GM19043 (cell line): ENCODE measurements at regions not wholly inside any gene's neighbourhood (a gene's known extent, or its start where the extent isn't known, plus 50 kb on each side); places are given as distances from the start of the nearest gene placed in this dataset.
"Not testable (repeated sequence)": the region's sequence is repeated elsewhere in the genome, so short reads cannot be mapped to it uniquely, and the experiment has no call there.

Experiments used
- ATAC-seq: cut with Tn5 transposase; IDR thresholded peaks from one replicate; pipeline ENCODE4 v1.9.1; 2021; ENCODE audit warnings: low read depth; ENCODE audit not compliant: unreplicated experiment

DNA sequence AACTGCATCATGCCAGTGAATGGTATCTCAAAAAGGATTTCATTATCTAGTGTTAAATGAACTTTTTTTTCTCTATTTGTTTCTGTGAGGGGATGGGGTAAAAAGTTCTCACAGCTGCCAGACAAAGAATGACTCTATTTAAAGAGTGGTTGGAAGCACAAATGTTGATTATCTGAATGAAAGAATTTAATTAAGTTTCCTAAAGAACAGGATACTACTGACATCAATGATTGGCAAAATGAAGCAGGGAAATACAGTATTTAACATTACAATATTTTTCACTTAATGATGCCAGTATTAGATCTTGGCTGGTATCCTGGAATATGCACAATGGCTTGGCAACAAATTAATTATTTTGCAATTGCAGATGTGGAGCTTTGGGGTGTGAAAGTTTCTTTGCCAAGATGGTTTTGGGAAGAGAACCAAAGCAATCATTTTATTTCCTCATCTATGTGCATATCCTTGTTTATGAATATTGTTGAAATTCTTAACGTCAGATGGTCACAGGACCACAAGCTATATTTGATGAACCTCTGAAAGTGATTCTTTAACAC, 336.8 kb downstream of the ARL4A start:
- ATAC-seq = no peak

DNA sequence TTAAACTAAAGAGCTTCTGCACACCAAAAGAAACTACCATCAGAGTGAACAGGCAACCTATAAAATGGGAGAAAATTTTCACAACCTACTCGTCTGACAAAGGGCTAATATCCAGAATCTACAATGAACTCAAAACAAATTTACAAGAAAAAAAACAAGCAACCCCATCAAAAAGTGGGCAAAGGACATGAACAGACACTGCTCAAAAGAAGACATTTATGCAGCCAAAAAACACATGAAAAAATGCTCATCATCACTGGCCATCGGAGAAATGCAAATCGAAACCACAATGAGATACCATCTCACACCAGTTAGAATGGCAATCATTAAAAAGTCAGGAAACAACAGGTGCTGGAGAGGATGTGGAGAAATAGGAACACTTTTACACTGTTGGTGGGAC, 337.6 kb downstream of the ARL4A start:
- not testable (repeated sequence) for ATAC-seq

DNA sequence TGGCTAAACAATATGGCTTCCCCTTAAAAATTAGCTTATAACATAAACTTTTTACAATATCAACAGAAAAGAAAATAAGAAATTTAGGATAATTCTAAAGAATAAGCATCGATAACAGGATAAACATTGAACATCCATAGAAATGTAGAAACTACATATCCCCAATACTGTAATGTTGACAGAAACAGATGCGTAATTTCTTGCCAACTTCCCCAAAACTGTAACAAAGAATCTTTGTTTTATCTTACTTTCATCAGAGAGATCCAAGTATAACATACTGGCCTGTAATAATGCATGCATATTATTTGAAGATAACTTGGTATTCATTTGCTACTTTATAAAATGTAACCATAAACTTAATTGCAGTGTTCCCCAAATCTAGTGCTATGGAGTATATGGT, 339.9 kb downstream of the ARL4A start:
- no peak for ATAC-seq

DNA sequence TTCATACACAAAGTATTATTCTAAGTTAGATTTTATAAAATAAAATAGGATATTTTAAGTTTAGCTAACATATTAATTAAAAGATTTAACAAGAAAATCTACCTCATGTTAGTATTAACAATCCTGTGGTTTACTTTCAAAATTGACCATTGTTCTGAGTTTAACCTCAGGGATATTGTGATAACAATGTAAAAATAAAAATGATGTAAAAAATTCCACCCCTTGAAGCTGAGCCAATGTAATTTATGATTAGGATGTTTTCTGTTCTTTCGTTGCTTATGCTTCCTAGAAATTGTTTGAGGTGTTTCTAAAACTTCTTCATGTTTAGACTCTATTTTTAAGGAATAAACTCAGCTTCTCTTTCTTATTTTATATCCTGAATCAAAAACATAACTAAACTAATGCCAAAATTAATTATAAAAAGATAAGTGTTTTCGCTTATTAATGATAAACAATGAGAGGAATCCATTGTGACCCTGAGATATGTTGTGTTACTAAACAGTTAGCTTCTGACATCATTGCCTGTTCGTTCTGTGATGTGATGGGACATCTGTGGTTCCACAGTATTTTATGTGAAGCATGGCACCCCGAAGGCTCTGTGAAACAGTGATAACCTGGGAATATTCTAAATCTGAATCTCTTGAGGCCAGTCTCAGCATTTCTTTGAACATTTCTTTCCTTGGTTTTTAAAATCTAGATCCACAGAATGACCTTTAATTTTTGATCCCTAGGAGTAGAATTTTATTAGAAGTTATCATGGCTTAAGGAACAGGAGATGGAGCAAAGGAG, 340.8 kb downstream of the ARL4A start:
- ATAC-seq = no peak

DNA sequence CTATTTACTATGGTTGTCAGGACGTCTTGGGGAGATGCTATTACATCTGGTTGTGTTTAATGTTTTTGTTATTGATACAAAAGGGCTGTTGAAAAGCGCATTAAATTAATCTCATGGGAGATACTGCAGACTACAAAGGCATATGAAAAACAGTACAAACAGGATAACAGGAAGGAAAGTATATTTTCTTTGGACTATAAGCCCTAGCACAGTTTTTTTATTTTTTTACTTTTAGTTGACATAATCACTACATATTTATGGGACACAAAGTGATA, 341.3 kb downstream of the ARL4A start:
- ATAC-seq = no peak

DNA sequence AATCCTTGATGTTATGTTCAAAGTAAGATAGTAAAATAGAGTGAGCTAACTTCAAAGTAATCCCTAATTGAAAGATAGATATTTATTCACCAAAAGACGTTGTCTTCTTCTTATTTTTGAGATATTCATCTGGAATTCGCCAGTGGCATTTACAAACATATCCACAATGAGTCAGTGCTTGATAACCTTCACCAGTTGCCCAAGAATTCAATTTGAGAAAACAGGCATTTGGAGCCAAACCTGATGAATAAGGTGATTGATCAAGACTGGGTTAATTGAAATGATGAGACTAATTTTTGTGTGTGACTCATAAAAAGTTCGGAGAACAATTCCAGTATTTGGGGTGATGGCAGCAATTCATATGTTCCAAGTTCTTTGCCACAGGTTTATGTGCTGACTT, 344.0 kb downstream of the ARL4A start:
- no peak for ATAC-seq

DNA sequence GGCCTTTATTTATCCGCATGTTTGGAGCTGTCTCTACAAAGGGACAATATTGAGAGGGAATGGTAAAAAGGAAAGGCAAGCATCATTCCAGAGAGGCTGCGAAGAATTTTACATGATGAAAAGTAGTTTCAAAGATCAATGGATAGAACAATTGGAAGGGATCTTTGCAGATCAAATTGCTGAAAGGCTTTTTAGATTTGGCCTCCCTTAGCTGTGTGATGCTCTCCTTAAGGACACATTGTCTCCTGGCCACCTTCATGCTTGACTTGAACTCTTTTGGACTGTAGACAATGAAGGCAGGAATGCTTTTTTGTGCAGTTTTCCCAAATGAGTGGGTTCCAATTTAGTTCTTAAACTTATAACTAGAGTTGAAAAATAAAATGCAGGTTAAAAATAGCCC, 344.7 kb downstream of the ARL4A start:
- ATAC-seq = no peak

DNA sequence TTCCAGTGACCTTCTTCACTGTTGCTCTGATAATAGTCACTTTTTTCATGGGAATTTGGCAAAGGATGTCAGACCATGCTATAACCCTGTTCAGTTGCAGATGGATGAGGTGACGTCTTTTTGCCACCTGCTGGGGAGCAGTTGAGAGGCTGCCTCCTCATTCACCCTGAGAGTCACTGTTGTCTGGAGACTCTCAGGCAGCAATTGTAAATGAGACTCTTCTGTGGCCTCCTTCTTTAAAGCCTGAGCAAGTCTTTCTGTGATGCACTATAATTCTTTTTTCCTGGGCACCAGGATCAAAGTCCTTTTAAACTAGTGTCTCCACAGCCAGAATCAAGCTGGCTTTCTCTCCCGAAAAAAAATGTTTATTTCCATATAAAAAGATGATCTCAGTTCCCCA, 345.1 kb downstream of the ARL4A start:
- ATAC-seq = no peak

DNA sequence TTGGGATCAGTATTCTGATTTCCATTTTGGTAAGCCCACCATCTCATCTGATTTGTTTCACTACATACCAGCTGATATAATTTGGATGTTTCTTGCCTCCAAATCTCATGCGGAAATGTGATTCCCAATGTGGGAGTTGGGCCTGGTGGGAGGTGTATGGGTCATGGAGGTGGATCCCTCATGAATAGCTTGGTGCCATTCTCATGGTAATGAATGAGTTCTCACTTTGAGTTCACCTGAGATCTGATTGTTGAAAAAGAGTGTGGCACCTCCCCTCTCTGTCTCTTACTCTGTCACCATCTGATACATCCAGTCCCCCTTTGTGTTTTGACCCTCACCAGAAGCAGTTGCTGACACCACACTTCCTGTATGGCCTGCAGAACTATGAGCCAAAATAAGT, 347.3 kb downstream of the ARL4A start:
- ATAC-seq = no peak

DNA sequence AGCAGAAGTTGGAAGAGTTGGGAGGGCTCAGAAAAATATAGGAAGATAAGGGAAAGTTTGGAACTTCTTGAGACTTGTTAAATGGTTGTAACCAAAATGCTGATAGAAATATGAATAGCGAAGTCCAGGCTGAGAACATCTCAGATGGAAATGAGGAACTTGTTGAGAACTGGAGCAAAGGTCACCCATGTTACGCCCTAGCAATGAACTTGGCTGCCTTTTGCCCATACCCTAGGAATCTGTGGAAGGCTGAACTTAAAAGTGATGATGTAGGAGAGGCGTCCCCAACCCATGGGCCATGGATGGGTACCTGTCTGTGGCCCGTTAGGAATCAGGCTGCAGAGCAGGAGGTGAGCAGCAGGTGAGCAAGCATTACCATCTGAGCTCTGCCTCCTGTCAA, 347.8 kb downstream of the ARL4A start:
- no peak for ATAC-seq

DNA sequence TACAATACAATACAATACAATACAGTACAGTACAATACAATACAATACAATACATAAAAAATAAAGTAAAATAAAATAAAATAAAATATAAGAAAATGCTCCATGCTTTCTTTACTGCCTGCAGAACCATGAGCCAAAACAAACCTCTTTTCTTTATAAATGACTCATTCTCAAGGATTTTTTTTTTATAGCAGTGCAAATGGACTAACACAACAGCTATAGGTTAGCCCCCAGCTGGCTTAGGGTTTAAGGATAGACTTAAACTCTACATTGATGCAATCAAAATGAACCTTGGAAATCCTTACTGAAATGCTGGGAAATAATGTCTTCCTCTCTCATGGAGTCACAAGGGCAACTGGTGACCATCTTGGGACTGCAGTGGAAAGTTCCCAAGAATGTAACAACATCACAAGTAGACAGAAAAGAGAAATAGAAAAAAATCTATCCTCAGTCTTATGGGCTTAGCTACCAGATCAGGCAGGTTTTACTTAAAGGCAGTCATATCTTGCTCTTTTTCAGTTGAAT, 348.9 kb downstream of the ARL4A start:
- ATAC-seq = no peak

DNA sequence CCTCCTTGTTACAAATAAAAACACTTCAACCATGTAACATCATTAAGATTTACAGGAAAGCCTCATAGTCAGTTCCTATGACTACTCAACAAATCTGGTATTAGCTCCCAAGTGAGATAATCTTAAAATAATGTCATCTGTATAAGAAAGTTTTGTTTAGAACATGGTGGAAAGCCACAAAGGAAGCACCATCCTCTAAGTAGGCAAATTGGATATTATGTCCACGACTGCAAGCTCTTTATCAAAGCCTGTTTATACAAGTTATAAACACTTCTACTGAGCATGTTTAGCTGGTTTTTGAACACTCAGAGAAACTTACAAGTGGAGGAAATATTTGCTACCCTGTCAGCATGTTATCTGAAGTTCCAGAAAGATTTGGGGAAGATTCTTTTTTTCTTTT, 349.8 kb downstream of the ARL4A start:
- ATAC-seq = no peak

DNA sequence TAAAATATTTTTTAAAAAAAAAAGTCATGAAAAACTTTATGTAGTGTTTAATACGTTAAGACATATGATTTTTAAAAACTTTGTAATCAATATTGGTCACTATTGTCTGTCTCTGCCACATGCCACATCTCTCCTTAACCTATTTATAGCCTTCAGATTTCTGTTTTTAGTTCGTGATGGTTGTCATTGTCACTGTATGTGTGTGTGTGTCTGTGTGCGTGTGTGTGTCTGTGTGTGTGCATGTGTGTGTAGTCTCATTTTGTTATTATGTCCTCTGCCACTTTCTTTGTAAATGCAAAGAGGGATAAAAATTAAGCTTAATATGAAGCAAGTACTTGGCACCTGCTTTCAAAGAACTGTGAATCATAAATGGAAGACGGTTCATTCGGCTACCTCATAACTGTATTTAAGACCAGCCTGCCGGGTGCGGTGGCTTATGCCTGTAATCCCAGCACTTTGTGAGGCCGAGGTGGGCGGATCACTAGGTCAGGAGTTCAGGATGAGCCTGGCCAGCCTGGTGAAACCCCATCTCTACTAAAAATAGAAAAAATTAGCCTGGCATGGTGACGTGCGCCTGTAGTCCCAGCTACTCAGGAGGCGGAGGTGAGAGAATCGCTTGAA, 354.0 kb downstream of the ARL4A start:
- no peak for ATAC-seq

DNA sequence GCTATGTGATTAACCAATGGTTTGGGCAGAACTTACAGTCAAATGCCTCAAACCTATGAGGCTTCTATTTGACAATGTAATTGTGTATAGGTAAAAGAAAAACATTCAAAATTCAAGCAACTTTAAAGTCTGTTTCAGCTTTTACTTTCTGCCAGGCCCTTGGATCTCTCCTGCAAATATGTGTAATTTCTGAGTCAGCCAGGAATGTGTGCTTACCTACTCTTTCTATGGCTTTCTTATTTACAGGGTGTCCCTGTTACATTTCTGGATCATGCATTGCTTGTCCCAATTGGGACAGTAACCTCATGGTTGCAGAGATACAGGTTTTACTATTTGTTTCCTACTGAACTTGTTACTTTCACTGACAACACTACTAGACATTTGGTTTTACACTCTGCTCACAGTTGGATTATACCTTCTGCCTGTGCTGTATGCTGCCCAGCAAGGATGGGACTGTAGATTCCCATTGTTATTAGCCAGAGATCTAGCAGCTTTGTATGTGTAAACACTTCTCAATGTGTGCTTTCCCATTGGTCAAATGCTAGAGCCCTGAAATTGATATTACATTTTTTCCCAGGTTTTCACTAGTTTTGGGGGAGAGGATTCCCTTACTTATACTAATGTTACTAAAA, 355.3 kb downstream of the ARL4A start:
- ATAC-seq = no peak

DNA sequence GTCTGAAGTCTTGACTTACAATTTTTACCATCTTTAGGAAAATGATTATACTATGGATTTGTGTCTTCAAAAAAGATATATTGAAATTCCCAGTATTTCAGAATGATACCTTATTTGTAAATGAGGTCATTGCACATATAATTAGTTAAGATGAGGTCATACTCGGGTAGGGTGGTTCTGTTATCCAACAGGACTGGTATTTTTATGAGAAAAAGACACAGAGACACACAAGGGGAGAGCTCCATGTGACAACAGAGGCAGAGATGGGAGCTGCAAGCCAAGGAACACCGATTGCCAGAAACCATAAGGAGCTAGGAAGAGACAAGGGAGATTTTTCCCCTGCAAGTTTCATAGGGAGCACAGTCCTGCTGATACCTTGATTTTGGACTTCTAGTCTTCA, 356.9 kb downstream of the ARL4A start:
- ATAC-seq = no peak

DNA sequence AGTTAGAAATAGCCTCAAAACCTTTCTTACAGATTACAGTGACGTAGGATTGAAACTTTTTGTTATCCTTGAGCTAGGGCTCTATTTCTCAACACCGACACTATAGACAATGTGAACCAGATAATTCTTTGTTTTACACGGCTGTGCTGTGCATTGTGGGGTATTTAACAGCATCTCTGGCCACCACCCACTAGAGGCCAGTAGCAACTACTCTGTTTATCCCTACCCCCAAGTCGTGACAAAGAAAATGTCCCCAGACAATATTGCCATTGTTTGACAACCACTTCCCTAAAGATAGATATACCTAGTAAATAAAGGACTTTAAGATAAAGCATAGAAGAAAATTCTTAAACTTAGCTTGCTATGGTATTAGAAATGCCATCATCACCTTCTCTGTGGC, 359.6 kb downstream of the ARL4A start:
- no peak for ATAC-seq

DNA sequence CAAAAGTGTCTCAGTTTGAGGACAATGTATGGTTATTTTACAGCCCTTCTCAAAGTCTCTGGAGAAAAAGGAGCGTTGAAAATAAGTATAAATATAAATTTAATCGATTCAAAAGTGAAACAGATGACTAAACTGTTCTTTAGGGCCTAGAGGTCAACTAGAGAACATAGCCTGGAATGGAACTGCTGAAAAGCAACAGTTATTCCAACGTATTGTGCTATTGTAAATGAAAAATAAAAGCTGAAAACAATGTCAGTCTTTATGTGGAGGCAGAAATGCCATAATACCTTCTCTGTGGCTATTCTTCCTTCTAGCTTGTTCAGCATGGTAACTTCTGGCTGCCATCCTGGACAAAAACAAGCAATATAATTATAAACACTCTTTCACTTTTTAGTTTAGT, 362.5 kb downstream of the ARL4A start:
- ATAC-seq = no peak

DNA sequence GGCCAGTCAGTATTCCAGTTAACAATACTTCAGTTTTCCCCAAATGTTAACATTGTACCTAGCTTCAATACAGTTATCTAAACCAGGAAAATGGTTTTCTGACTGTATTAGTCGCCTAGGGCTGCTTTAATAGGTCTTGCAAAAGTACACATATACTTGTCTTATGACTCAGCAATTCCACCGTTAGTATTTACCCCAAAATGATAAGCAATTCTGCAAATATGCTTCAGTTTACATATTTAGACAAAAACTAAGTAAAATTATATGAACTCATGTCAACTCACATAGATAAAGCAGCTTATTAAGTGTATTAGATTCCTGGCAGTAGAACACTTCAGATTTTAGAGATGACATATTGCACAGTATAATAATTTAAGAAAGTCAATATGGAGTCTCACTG, 363.3 kb downstream of the ARL4A start:
- no peak for ATAC-seq

DNA sequence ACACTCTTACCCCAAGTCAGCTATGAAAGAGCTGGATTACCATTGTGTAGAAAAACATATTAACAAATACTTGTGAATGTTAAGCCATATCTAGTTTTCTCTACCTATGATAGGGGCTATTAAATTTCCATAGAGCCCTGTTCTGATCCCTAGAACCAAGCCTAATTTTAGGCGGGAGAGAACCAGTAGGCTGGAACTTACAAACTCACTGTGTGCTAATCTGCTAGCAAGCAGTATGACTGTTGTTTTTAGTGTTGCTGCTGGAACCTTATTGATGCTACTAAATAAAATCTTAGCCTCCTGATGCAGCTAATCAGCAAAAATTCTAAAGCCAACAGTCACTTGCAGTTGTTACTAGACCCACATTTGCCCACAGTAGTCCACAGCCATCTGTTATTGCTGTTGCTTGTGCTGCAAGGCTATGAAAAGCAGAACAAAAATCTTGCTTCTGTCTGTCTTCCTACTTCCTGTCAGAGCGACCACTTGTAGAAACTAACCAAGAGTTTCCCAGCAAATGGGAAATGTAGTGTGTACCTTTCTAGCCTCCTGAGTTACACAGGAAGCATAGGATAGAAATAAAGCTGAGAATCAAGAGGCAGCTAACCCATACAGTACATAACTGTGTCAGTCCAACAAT, 368.4 kb downstream of the ARL4A start:
- no peak for ATAC-seq

DNA sequence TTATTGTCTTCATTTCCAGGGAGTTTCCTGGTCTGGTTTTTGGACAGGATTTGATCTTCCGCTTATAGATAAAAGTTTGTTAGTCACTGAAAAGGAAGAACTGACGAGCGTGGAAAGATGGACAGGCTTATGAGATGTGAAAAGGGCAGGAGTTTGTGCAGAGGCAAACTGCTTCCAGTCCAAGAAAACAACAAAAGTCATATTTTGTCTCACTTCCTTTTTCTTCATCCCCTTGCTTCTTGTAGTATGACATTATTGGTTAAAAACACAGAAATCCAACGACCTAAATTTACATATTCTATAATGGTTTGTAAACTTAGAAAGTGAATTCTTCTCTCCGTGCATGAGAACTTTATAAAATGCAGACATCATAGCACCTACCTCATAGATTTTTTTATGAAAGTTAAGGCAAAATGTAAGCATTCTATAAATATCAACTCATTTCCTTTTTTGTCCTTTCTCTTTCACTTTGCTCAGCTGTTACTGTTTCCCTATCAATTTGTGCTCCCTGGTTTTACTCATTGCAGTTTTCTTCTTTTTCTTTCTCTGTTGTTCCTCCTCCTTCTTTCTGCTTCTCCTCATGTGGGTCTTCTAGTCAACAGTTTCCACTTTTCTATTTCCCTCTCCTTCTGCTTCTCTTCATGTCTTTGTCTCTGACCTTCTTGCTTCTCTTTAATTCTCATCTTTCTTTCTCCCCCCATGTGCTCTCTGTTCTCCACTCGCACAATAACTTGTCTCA, 370.2 kb downstream of the ARL4A start:
- peak; percentile 94 for ATAC-seq

DNA sequence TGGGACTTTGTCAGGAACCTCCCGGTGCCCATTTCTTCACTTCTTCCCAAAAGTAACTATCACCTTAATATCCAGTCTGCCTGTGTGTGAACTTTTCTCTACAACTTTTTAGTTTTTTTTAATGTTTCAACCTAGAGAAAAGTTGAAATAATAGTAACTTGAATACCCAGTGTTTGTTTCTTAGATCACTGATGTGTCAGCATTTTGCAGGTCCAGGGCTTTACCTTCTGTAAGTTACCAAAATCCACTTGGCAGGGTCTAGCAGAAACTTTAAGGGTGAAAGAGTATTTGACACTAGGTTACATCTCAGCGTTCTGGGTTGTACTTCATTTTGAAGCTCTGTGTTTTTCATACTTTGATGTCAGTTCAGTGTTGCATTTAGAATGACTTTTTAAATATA, 372.7 kb downstream of the ARL4A start:
- no peak for ATAC-seq
